Fibroblast of the aortic adventitia (primary cell): ENCODE measurements at regions not wholly inside any gene's neighbourhood (a gene's known extent, or its start where the extent isn't known, plus 50 kb on each side); places are given as distances from the start of the nearest gene placed in this dataset.

ENCODE experiments used
- DNase-seq: peaks from one replicate; pipeline ENCODE4 v3.0.0-alpha.2; 2010; ENCODE audit warnings: low read depth
- H3K4me3 ChIP-seq: 2 replicates; pipeline ENCODE4 v1.5.1; 2011; ENCODE audit warnings: low read depth, mild to moderate bottlenecking, control low read depth, low read length, moderate library complexity
- CTCF ChIP-seq: IDR thresholded peaks from 2 replicates; pipeline ENCODE4 v1.5.1; 2011; ENCODE audit warnings: mild to moderate bottlenecking, low read length, control low read depth, inconsistent platforms; ENCODE audit not compliant: insufficient read depth

GRCh38 chr9:3758816-3759576 lies 233.2 kb upstream of the RFX3 start:
- no peak for TF ChIP-seq CTCF
- no peak overlapping the region for H3K4me3 ChIP-seq
- DNase-seq, result no peak

DNA sequence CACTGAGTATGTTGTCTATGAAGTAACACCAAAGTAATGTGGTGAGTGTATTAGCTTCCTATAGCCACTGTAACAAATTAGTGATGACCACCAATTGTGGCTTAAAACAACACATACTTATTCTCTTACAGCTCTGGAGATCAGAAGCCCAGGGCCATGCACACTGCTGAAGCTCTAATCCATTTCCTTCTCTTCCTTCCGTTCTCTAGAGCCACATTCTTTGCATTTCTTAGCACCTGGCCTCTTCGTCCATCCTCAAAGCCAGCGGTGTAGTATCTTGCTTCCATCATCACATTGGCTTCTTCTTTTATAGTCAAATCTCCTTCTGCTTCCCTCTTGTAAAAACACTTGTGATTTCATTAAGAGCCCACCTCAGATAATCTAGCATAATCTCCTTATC lies 230.3 kb upstream of the RFX3 start:
- TF ChIP-seq CTCF, result no peak
- DNase-seq, result no peak
- H3K4me3 ChIP-seq, result no peak overlapping the region

GRCh38 chr9:3751125-3751758 lies 225.4 kb upstream of the RFX3 start:
- peak; percentile 89 for DNase-seq
- peak; percentile 1 for TF ChIP-seq CTCF
- no peak overlapping the region for H3K4me3 ChIP-seq

DNA sequence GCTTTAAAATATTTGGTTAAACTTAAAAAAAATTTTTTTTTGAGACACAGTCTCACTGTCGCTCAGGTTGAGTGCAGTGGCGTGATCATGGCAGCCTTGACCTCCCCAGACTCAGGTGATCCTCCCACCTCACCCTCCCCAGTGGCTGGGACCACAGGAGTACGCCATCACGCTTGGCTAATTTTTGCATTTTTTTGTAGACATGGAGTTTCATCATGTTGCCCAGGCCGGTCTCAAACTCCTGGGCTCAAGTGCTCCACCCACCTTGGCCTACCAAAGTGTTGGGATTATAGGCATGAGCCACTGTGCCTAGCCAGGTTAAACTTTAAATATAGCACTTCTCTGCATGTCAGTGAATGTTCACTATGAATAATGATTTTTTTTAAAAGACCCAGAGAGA lies 224.5 kb upstream of the RFX3 start:
- no peak overlapping the region for H3K4me3 ChIP-seq
- no peak for DNase-seq
- TF ChIP-seq CTCF, result no peak

GRCh38 chr9:3746296-3747275 lies 220.8 kb upstream of the RFX3 start:
- H3K4me3 ChIP-seq, result no peak overlapping the region
- TF ChIP-seq CTCF, result no peak
- peak; percentile 80 for DNase-seq

- DNase-seq, result no peak
- H3K4me3 ChIP-seq, result no peak overlapping the region
- TF ChIP-seq CTCF, result no peak
Measured at GRCh38 chr9:3743901-3744413, 218.2 kb upstream of the RFX3 start.
